NCI-H774 (cell line): ENCODE measurements at regions not wholly inside any gene's neighbourhood (a gene's known extent, or its start where the extent isn't known, plus 50 kb on each side); places are given as distances from the start of the nearest gene placed in this dataset.

Source experiments
- DNase-seq: peaks from one replicate; lab custom pipeline; 2025; lab: John Stamatoyannopoulos, UW

GRCh38 chr3:70840106-70840870 is 527.9 kb upstream of the MDFIC2 start:
- no peak for DNase-seq

DNA sequence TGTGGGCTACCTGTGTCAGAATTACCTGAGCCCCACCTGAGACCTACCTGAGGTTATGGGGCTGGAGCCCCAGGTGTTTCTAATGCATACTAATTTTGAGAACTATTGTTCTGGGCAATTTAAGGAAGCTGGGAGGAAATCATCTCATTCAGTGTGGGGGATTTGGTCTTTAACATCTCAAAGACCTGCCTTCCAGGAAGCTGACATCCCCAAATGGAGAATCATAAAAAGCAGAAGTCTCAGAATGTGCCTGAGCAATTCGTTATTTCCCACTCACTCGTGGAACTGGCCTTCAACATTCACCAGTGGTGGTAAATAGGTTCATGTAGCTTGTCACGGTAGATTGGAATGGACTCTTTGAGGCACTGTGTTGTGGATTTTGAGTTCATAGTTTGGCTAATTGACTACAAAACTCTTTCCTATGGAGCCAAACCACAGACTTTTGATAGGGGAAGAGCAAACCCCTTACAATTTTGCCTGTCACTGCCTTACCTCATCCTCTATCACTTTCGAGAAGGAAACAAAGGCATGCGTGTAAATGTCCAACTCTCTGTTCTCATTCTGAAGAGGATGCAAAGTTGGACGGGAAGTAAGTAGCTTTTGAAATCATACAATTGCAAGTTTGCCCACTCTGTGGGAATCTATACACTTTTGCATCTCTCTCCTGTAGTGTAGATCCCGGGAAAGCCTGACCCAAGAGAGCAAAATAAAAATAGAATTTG is 521.0 kb upstream of the MDFIC2 start:
- DNase-seq: no peak

DNA sequence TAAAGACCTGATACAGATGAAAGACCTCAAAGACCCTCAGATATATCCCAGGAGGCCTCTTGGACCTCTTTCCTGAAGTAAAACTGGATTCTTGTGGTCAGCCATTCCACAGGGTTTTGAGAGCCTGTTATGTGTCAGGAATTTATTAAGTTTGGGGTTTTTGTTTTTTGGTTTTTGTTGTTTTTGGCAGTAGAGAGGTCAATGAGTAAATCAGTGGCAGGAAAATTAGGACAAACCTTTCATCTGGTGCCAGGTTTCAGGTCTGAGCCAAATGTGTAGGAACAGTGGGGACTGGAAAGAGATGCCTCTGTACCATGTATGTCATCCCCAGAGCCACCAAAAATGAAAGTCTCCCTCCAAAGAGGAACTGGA is 520.4 kb upstream of the MDFIC2 start:
- DNase-seq: no peak

DNA sequence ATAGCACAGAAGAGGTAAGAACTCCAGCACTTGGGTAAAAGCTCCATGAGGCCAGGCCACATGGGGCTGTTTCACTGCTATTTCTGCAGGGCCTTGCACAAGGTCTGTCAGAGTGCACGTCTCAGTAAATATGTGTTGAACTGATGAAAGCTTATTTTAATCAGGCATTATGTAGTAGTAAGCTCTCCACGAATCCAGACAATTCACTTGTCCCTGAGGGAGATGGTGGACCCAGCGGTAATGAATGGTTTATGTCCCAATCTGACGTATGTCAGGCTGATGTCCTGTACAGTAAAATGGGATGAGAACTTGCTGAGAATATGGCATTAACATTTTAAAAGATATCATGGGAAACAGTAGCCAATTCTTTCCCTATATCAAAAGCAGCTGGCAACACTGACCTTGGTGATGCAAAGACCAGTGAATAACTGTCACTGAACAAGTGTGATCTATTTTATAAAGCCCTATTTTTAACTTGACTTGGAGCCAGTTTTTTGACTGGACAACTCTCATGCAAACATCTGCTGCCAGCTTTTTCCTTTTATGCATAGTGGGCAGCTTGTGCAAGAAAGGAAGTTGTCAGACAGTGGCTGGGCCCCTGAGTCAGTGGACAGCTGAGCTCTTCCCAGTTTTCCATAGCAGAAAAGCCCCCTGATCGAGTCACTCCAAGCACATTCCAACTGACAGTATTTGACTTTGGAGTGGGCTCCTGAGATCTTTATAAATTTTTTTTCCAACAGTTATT is 519.8 kb upstream of the MDFIC2 start:
- DNase-seq: no peak

DNA sequence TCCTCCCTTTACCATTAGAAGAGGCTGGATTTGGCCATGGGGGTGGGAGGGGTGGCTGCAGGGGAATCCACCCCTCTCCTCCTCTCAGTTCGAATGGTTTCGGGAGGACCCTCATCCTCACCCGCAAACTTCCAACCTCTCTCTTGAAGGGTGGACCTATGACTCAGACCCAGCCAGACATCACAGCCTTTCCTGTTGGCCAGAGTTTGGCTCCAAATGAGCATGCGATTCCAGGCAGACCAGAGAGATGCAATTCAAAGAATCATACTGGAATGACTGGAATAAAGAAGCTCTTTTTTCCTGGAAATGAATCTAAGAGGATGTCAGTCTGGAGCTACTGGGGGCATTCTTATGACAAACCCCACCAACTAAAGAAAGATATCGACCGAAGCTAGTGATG is 516.7 kb upstream of the MDFIC2 start:
- no peak for DNase-seq

- no peak for DNase-seq
Observed at GRCh38 chr3:70824773-70825172, 512.3 kb upstream of the MDFIC2 start.

- no peak for DNase-seq
Observed at GRCh38 chr3:70824078-70824477, 511.6 kb upstream of the MDFIC2 start.

DNA sequence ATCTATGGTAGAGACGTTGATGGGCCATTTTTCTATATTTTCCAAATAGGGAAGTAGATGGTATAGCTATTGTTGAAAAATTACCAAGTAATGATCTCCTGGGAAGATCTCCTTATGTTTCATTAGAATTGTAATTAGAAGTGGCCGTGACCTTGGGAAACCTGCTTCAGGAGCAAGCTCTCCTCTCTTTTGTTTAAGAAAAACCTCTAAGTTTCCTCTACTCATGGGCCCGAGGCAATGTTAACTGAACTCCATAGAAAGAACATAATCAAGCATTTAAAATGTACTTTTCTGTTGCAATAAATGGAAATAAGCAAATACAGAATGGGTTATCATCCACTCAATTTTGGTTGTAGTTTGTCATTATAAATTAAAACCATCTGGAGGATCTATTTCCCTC is 511.2 kb upstream of the MDFIC2 start:
- no peak for DNase-seq

- no peak for DNase-seq
Observed at GRCh38 chr3:70822669-70823068, 510.2 kb upstream of the MDFIC2 start.

GRCh38 chr3:70821602-70822001 is 509.2 kb upstream of the MDFIC2 start:
- no peak for DNase-seq

DNA sequence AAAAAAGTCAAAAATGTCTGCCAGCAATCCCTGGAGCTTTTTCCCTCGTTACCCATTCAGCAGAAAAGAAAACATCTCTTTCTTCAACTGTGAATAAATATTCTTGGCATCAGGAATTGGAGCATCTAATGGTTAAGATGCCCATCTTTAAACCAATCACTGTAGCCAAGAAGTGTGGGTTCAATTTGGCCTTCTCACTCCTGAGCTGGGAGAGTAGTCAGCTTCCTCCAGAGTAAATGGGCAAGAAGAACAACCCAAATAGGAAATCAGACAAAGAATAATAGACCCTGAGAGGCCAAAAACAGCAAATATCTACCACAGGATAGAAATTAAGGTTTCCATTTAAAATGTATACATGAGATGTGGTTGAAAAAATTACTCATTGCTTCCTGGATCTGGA is 508.0 kb upstream of the MDFIC2 start:
- no peak for DNase-seq

GRCh38 chr3:70818145-70818544 is 505.7 kb upstream of the MDFIC2 start:
- no peak for DNase-seq

GRCh38 chr3:70816346-70816745 is 503.9 kb upstream of the MDFIC2 start:
- no peak for DNase-seq

- no peak for DNase-seq
Observed at GRCh38 chr3:70815817-70816216, 503.4 kb upstream of the MDFIC2 start.

GRCh38 chr3:70813311-70813710 is 500.9 kb upstream of the MDFIC2 start:
- no peak for DNase-seq

DNA sequence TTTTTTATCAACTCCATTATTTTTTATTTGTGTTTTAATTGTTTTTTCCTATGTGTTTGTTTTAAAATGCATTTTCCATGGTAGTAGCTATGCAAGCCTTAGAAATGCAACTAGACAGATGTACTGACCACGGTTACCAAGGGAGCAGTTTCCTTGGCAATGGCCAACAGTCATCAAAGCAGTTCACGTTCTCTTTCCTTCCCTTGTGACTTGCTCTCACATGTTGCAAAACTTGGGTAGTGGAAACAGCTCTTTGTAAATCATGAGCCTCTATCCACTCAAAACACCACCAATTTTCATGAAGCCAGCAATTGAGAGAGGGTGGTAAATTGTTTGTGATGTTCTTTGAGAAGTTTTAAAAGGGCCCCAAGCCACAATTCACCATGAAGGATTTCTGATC is 499.4 kb upstream of the MDFIC2 start:
- no peak for DNase-seq

- no peak for DNase-seq
Observed at GRCh38 chr3:70808881-70809280, 496.4 kb upstream of the MDFIC2 start.

GRCh38 chr3:70806556-70806955 is 494.1 kb upstream of the MDFIC2 start:
- no peak for DNase-seq

DNA sequence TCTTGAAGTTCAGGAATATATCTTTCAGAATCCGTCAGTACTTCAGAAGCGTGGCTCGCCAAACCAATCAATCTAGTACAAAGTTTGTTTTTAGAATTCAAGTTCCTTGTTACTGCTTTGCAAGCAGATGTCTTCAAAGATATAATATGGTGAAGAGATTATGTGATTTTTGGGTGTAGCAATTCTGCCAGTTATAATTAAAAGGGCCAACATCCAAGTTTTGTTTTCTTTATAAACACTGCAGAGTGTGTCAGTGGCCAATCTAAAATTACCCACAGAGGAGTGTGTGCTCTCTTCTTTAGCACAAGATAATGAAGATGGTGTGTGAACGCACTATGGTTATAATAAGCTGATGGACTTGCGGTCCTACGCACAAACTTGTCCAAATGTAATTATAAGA is 493.6 kb upstream of the MDFIC2 start:
- no peak for DNase-seq

GRCh38 chr3:70805061-70805889 is 492.8 kb upstream of the MDFIC2 start:
- DNase-seq: no peak

DNA sequence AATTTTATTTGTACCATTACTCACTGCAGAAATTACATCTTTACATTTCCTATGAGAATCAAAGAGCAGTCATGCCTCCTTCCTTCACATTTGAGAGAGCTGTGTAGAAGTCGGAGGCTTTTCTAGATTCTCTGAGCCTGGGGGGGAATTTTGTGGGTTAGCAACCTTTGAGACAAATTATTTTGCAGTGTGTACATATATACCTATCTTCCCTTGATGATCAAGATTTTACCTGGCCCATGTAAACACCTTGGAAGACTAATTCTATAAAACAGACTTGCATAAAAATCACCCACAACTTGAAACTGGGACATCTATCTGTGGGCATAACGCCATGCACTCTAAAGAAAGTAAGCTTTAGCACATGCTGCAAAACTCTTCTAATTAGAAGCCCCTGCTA is 491.5 kb upstream of the MDFIC2 start:
- no peak for DNase-seq

DNA sequence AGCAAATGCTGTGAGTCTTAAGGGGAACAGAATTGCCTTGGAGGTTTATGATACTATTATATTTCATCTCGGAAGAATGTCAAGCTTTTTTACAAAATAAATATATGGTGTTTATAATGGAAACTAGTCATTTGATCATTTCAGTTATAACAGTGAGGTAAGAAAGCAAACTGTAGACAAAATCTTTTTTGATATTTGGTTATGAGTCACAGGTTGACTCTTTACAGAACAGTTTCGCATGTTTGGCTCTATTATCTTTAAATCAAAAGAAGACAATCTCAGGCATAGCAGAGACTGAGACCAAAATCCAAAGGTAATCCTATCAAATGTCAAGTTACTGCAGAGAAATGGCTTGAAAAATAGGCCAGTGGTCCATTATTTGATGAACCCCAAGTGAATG is 490.9 kb upstream of the MDFIC2 start:
- DNase-seq: no peak
